ENCODE measurements at regions not wholly inside any gene's neighbourhood (a gene's known extent, or its start where the extent isn't known, plus 50 kb on each side); places are given as distances from the start of the nearest gene placed in this dataset.

- no peaks in the 10 kb centered on the region; the same call in 1 of the 2 replicates for H3K27me3 Mint-ChIP-seq (ENCODE audit: insufficient read depth)
These were observed 601.4 kb upstream of the MGMT start for GRCh38 chr10:128865436-128866195.

DNA sequence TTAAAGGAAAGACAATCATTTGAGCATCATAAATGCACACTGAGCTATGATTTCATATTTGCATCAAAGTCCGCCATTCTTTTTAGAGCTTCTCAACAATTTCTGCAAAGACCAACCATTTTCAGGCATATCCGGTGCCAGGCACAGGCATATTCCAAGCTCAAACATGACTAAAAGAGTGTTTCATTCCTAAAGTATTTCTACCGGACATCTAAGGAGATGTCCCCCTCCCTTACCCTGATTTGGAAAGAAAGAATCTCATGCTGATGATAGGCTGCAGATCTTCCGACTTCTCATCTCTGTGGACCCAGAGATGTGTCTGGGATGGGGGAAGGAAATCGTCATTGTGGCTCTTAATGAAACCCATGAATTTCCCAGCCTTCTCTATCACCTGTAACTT is 600.5 kb upstream of the MGMT start:
- Mint-ChIP-seq H3K4me1 (ENCODE audit: low read depth) (no peaks in the 10 kb centered on the region), H3K27me3 (ENCODE audit: insufficient read depth) (peaks cover 2% of the 10 kb centered on the region), H3K36me3 (ENCODE audit: low read depth) (peaks cover 8% of the 10 kb centered on the region; the same call in 1 of the 2 replicates), H3K9me3 (peaks cover 77% of the 10 kb centered on the region), H3K27ac (no peak overlapping the region), H3K4me3 (no peak overlapping the region)
- no peak for DNase-seq
- no peak for TF ChIP-seq CTCF (IDR thresholded peaks at IDR 0.05)

More at GRCh38 chr10:128865436-128866195, 601.4 kb upstream of the MGMT start:
- no peak for TF ChIP-seq CTCF (IDR thresholded peaks at IDR 0.05)
- H3K9me3 Mint-ChIP-seq = peaks cover 77% of the 10 kb centered on the region
- no peak overlapping the region for H3K4me3 Mint-ChIP-seq
- no peaks in the 10 kb centered on the region for H3K4me1 Mint-ChIP-seq (ENCODE audit: low read depth)
- H3K36me3 Mint-ChIP-seq (ENCODE audit: low read depth) = no peaks in the 10 kb centered on the region
- H3K27ac Mint-ChIP-seq = no peak overlapping the region
- DNase-seq = no peak

DNA sequence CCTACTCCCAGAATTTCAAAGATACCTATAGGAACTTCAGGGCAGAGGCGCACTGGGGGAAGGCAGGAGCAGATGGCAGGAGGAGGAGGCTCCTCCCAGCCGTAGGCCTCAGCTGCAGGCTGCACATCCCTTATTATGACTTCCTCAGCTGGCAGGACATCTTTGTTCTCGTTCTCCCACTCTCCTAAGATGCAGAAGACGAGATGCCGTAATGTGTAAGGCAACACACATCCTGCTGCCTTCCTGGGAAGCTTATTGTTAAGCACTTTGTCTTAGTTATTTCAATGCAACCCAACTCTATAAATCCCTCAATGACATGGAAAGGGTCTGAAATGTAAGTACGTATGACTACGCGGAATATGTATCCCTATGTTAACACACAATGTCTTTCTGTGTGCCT is 599.8 kb upstream of the MGMT start:
- no peaks in the 10 kb centered on the region for H3K4me1 Mint-ChIP-seq (ENCODE audit: low read depth)
- peaks cover 73% of the 10 kb centered on the region for H3K9me3 Mint-ChIP-seq
- H3K4me3 Mint-ChIP-seq = no peak overlapping the region
- peaks cover 9% of the 10 kb centered on the region; the same call in 1 of the 2 replicates for H3K36me3 Mint-ChIP-seq (ENCODE audit: low read depth)
- no peak for TF ChIP-seq CTCF (IDR thresholded peaks at IDR 0.05)
- H3K27ac Mint-ChIP-seq = no peak overlapping the region
- peaks cover 4% of the 10 kb centered on the region for H3K27me3 Mint-ChIP-seq (ENCODE audit: insufficient read depth)
- DNase-seq = no peak

GRCh38 chr10:128867819-128868218 is 599.2 kb upstream of the MGMT start:
- peaks cover 4% of the 10 kb centered on the region for H3K27me3 Mint-ChIP-seq (ENCODE audit: insufficient read depth)
- no peak for TF ChIP-seq CTCF (IDR thresholded peaks at IDR 0.05)
- no peak overlapping the region for H3K4me3 Mint-ChIP-seq
- peaks cover 67% of the 10 kb centered on the region for H3K9me3 Mint-ChIP-seq
- H3K4me1 Mint-ChIP-seq (ENCODE audit: low read depth) = no peaks in the 10 kb centered on the region
- peaks cover 9% of the 10 kb centered on the region; the same call in 1 of the 2 replicates for H3K36me3 Mint-ChIP-seq (ENCODE audit: low read depth)
- H3K27ac Mint-ChIP-seq = no peak overlapping the region
- no peak for DNase-seq

GRCh38 chr10:128868481-128868880 is 598.6 kb upstream of the MGMT start:
- DNase-seq = no peak
- Mint-ChIP-seq H3K9me3 (peaks cover 66% of the 10 kb centered on the region), H3K4me1 (ENCODE audit: low read depth) (no peaks in the 10 kb centered on the region), H3K4me3 (no peak overlapping the region), H3K27ac (no peak overlapping the region), H3K36me3 (ENCODE audit: low read depth) (peaks cover 9% of the 10 kb centered on the region; the same call in 1 of the 2 replicates), H3K27me3 (ENCODE audit: insufficient read depth) (peaks cover 4% of the 10 kb centered on the region)
- no peak for TF ChIP-seq CTCF (IDR thresholded peaks at IDR 0.05)

Data from HFFc6 (cell line).